Mesendoderm (in vitro differentiated cells): ENCODE measurements at regions not wholly inside any gene's neighbourhood (a gene's known extent, or its start where the extent isn't known, plus 50 kb on each side); places are given as distances from the start of the nearest gene placed in this dataset.
"Not testable (repeated sequence)": the region's sequence is repeated elsewhere in the genome, so short reads cannot be mapped to it uniquely, and the experiment has no call there.

Source experiments
- DNase-seq: peaks from one replicate; pipeline ENCODE4 v3.0.0; 2013
- H2AK5ac ChIP-seq: 2 replicates; pipeline ENCODE4 v1.6.1; 2013; ENCODE audit warnings: low read length, inconsistent platforms
- H2BK120ac ChIP-seq: 2 replicates; pipeline ENCODE4 v1.6.1; 2013; ENCODE audit warnings: low read depth, mild to moderate bottlenecking, low read length, moderate library complexity, mixed read lengths
- H2BK15ac ChIP-seq: replicated peaks from 2 replicates; pipeline ENCODE4 v1.6.1; 2013; ENCODE audit warnings: low read depth, mild to moderate bottlenecking, moderate library complexity
- H2BK5ac ChIP-seq: 2 replicates; pipeline ENCODE4 v1.6.1; 2013; ENCODE audit warnings: low read length, inconsistent platforms
- H3K18ac ChIP-seq: 2 replicates; pipeline ENCODE4 v1.6.1; 2013; ENCODE audit warnings: mild to moderate bottlenecking, low read length, mixed read lengths
- H3K23ac ChIP-seq: one replicate; pipeline ENCODE4 v1.6.1; 2013; ENCODE audit warnings: low read length
- H3K27ac ChIP-seq: 2 replicates; pipeline ENCODE4 v1.5.1; 2013; ENCODE audit warnings: low read depth, mild to moderate bottlenecking, inconsistent platforms, low read length, moderate library complexity
- H3K27me3 ChIP-seq: 2 replicates; pipeline ENCODE4 v1.6.1; 2013; ENCODE audit warnings: low read length, control low read depth, mild to moderate bottlenecking, inconsistent platforms; ENCODE audit not compliant: insufficient read depth, poor library complexity
- H3K36me3 ChIP-seq: 2 replicates; pipeline ENCODE4 v1.6.1; 2013; ENCODE audit warnings: low read length, inconsistent platforms; ENCODE audit not compliant: control insufficient read depth, insufficient read depth
- H3K4ac ChIP-seq: one replicate; pipeline ENCODE4 v1.6.1; 2013; ENCODE audit warnings: low read depth, mild to moderate bottlenecking, low read length, moderate library complexity
- H3K4me1 ChIP-seq: 2 replicates; pipeline ENCODE4 v1.6.1; 2013; ENCODE audit warnings: low read depth, low read length, inconsistent platforms; ENCODE audit not compliant: control insufficient read depth
- H3K4me2 ChIP-seq: 2 replicates; pipeline ENCODE4 v1.6.1; 2013; ENCODE audit warnings: low read length
- H3K4me3 ChIP-seq: 2 replicates; pipeline ENCODE4 v1.5.1; 2013; ENCODE audit warnings: mild to moderate bottlenecking, low read length
- H3K56ac ChIP-seq: one replicate; pipeline ENCODE4 v1.6.1; 2013; ENCODE audit warnings: low read length
- H3K79me1 ChIP-seq: 2 replicates; pipeline ENCODE4 v1.6.1; 2013; ENCODE audit warnings: low read length, inconsistent platforms
- H3K79me2 ChIP-seq: 2 replicates; pipeline ENCODE4 v1.6.1; 2013; ENCODE audit warnings: mild to moderate bottlenecking, low read length; ENCODE audit not compliant: control insufficient read depth, insufficient read depth
- H3K9ac ChIP-seq: 2 replicates; pipeline ENCODE4 v1.6.1; 2013; ENCODE audit warnings: low read length, inconsistent platforms
- H4K5ac ChIP-seq: one replicate; pipeline ENCODE4 v1.6.1; 2013; ENCODE audit warnings: low read length
- H4K8ac ChIP-seq: one replicate; pipeline ENCODE4 v1.6.1; 2013; ENCODE audit warnings: low read depth, mild to moderate bottlenecking, control low read depth, low read length, moderate library complexity
- WGBS: extraction: QIAGEN DNeasy Blood & Tissue Kit; methylation state at CpG from one replicate; pipeline ENCODE4 v1.1.7; 2013; ENCODE audit warnings: low lambda C conversion rate, missing lambda C conversion rate; ENCODE audit not compliant: insufficient coverage; ENCODE audit errors: extremely low coverage; 5-methylcytosine and 5-hydroxymethylcytosine counted together

DNA sequence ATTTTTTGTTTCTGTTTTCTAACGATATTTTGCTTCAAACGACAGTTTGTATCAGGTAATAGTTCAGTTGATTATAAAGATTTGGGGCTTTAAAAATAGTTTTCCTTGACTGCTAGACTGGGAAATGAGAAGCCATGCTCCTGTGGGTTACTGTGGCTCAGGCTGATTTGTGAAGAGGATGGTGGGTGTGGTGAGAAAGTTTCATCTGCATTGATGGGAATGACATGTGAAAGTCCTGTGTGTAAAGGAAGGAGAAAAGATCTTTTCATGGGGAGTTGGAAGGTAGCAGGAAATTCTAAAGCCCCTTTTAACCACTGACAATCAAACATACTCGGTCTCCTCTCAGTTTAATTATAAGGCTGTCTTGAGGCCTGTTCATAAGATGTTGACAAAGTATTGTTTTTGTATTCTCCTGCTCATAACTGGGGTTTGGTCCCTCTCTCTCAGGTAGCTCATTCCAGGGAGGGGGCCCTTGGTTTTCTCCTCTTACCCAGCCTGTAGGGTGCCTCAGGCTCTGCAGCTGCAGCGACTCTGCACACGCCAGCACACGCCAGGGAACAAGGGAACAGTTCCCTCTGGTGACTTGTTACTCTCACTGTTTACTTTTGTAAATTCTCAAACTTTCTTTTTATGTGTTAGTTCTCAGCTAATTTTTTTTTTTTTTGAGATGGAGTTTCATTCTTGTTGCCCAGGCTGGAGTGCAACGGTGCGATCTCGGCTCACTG lies 91.6 kb downstream of the CARTPT start:
- no CpG with 5 or more reads among the region's 9 CpGs for WGBS
- Histone ChIP-seq H3K27me3 (no peaks in the 10 kb centered on the region), H3K4me2 (no peak overlapping the region), H3K27ac (no peak overlapping the region), H3K4me1 (peaks cover 6% of the 10 kb centered on the region), H3K4me3 (no peak overlapping the region), H2BK5ac (no peak overlapping the region), H2AK5ac (no peak overlapping the region), H2BK120ac (no peak overlapping the region), H3K4ac (no peak overlapping the region), H3K23ac (no peak overlapping the region), H3K36me3 (no peaks in the 10 kb centered on the region), H4K8ac (no peak overlapping the region), H3K79me1 (no peaks in the 10 kb centered on the region), H3K9ac (no peak overlapping the region), H3K79me2 (no peaks in the 10 kb centered on the region), H3K56ac (no peak overlapping the region), H3K18ac (no peak overlapping the region), H2BK15ac (no peak overlapping the region), H4K5ac (no peak overlapping the region)
- no peak for DNase-seq

DNA sequence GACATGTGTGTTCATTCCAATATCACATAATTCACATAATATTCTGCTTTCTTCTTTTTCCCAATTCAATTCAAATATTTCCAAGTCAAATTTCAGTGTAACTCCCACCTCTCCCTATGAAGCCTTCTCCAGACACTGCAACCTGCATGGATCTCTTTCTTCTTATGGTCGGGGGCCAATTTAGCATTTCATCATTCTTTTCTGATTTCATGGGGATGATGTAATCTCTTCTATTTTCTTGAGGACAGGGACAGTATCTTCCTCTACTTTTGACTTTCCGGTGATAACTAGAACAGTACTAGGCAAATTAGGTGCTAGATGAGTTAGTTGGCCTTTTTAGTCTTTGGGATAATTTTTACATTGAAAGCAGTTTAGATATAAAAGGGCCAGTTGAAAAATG lies 92.7 kb downstream of the CARTPT start:
- no peaks in the 10 kb centered on the region for H3K79me1 ChIP-seq

DNA sequence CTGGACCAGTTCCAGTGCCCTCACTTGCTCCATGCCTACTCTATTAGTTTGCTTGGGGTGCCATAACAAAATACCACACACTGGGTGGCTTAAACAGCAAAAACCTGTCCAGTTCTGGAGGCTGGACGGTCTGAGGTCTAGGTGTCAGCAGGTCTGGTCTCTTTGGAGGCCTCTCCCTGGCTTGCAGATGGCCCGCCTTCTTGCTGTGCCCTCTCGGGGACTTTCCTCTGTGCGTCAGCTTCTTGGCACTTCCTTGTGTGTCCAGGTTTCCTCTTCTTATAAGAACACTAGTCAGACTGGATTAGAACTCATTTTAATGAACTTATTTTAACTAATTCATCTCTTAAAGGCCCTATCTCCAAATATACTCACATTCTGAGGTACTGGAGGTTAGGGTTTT lies 97.2 kb downstream of the CARTPT start:
- H3K23ac ChIP-seq: no peak overlapping the region
- H3K4ac ChIP-seq: no peak overlapping the region

More for the DNA sequence above, 92.7 kb downstream of the CARTPT start:
- Histone ChIP-seq H3K27me3 (no peaks in the 10 kb centered on the region), H2BK120ac (no peak overlapping the region), H3K56ac (no peak overlapping the region), H3K4me3 (no peak overlapping the region), H3K9ac (no peak overlapping the region), H2BK15ac (no peak overlapping the region), H3K23ac (no peak overlapping the region), H2AK5ac (no peak overlapping the region), H3K4me2 (no peak overlapping the region), H3K27ac (no peak overlapping the region), H3K18ac (no peak overlapping the region), H2BK5ac (no peak overlapping the region), H3K4me1 (peaks cover 6% of the 10 kb centered on the region), H3K79me2 (no peaks in the 10 kb centered on the region), H4K5ac (no peak overlapping the region), H3K36me3 (no peaks in the 10 kb centered on the region), H4K8ac (no peak overlapping the region), H3K4ac (no peak overlapping the region)
- DNase-seq: no peak
- no CpG with 5 or more reads among the region's 2 CpGs for WGBS

DNA sequence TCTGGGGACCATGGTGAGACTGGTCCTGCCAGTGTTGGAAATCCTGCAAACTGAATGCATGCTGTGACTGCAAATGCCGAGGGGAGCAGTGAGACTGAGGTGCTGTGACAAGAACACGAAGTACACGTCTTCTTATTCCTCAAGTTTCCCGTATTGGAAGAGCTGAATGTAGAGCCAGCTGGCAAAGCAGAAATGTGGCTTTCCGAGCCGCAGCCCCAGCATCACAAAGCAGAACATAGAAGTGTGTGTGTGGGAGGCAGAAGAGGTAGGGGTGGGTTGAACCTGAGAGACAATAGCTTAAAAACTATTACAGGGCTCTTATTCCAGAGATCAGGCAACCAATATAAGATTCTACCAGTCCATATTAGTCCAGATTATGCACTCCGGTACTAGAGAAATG lies 98.8 kb downstream of the CARTPT start:
- Histone ChIP-seq H4K5ac (no peak overlapping the region), H3K4me2 (no peak overlapping the region), H2BK15ac (no peak overlapping the region), H4K8ac (no peak overlapping the region), H3K27me3 (no peaks in the 10 kb centered on the region), H3K4ac (no peak overlapping the region), H3K27ac (no peak overlapping the region), H3K36me3 (no peaks in the 10 kb centered on the region), H3K79me2 (no peaks in the 10 kb centered on the region), H2BK5ac (no peak overlapping the region), H3K9ac (no peak overlapping the region), H3K4me1 (no peaks in the 10 kb centered on the region), H3K79me1 (no peaks in the 10 kb centered on the region), H2AK5ac (no peak overlapping the region), H3K18ac (no peak overlapping the region), H3K23ac (no peak overlapping the region), H2BK120ac (no peak overlapping the region), H3K56ac (no peak overlapping the region), H3K4me3 (no peak overlapping the region)
- WGBS: no CpG with 5 or more reads among the region's 7 CpGs
- no peak for DNase-seq

More for the DNA sequence above, 97.2 kb downstream of the CARTPT start:
- H2AK5ac ChIP-seq: no peak overlapping the region
- no peak overlapping the region for H3K9ac ChIP-seq
- H2BK5ac ChIP-seq: no peak overlapping the region
- no peak overlapping the region for H4K5ac ChIP-seq
- no CpG with 5 or more reads among the region's 4 CpGs for WGBS
- no peaks in the 10 kb centered on the region for H3K79me1 ChIP-seq
- H3K27ac ChIP-seq: no peak overlapping the region
- no peak overlapping the region for H3K4me2 ChIP-seq
- H3K56ac ChIP-seq: no peak overlapping the region
- H3K18ac ChIP-seq: no peak overlapping the region
- H2BK120ac ChIP-seq: no peak overlapping the region
- no peak overlapping the region for H2BK15ac ChIP-seq
- no peaks in the 10 kb centered on the region for H3K27me3 ChIP-seq
- no peak overlapping the region for H3K4me3 ChIP-seq
- no peaks in the 10 kb centered on the region for H3K79me2 ChIP-seq
- H3K36me3 ChIP-seq: no peaks in the 10 kb centered on the region
- no peaks in the 10 kb centered on the region for H3K4me1 ChIP-seq
- DNase-seq: no peak
- H4K8ac ChIP-seq: no peak overlapping the region

DNA sequence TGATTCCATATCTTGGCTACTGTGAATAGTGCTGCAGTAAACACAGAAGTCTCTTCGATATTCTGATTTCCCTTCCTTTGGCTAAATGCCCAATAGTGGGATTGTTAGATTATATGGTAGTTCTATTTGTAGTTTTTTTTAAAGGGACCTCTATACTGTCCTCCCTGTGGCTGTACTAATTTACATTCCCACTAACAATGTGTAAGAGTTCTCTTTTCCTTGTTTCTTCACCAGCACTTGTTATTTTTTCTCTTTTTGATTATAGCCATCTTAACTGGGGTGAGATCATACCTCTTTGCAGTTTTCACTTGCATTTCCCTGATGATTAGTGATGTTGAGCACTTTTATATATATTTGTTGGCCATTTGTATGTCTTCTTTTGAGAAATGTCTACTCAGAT lies 102.0 kb downstream of the CARTPT start:
- no peak overlapping the region for H4K8ac ChIP-seq
- no peak for DNase-seq
- H3K27ac ChIP-seq: no peak overlapping the region
- no peaks in the 10 kb centered on the region for H3K79me1 ChIP-seq
- H2AK5ac ChIP-seq: no peak overlapping the region
- H3K36me3 ChIP-seq: no peaks in the 10 kb centered on the region
- H3K4me1 ChIP-seq: no peaks in the 10 kb centered on the region
- no peak overlapping the region for H3K4me3 ChIP-seq
- no peak overlapping the region for H3K4ac ChIP-seq
- H2BK5ac ChIP-seq: no peak overlapping the region
- no peak overlapping the region for H3K4me2 ChIP-seq
- H3K56ac ChIP-seq: no peak overlapping the region
- H3K9ac ChIP-seq: no peak overlapping the region
- H4K5ac ChIP-seq: no peak overlapping the region
- no peaks in the 10 kb centered on the region for H3K79me2 ChIP-seq
- no peak overlapping the region for H2BK15ac ChIP-seq
- H3K27me3 ChIP-seq: no peaks in the 10 kb centered on the region
- H3K23ac ChIP-seq: no peak overlapping the region
- no CpG with 5 or more reads among the region's 1 CpG for WGBS
- no peak overlapping the region for H3K18ac ChIP-seq
- H2BK120ac ChIP-seq: no peak overlapping the region

DNA sequence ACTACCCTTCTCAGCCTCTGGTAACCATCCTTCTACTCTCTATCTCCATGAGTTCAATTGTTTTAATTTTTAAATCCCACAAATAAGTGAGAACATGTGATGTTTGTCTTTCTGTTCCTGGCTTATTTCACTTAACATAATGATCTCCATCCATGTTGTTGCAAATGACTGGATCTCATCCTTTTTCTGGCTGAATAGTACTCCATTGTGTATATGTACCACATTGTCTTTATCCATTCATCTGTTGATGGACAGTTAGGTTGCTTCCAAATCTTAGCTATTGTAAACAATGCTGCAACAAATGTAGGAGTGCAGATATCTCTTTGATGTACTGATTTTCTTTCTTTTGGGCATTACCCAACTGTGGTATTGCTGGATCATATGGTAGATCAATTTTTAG lies 103.0 kb downstream of the CARTPT start:
- not testable (repeated sequence) for H3K79me2 ChIP-seq, H4K5ac ChIP-seq, H3K4ac ChIP-seq, H4K8ac ChIP-seq, H2AK5ac ChIP-seq, H3K23ac ChIP-seq, H2BK5ac ChIP-seq, H3K27me3 ChIP-seq, H3K4me1 ChIP-seq, H2BK15ac ChIP-seq, H3K79me1 ChIP-seq, H3K4me3 ChIP-seq, H3K18ac ChIP-seq, H3K36me3 ChIP-seq, H3K56ac ChIP-seq, H3K9ac ChIP-seq, H3K4me2 ChIP-seq, H3K27ac ChIP-seq, H2BK120ac ChIP-seq, DNase-seq
